Neural crest cell (in vitro differentiated cells): ENCODE measurements at regions not wholly inside any gene's neighbourhood (a gene's known extent, or its start where the extent isn't known, plus 50 kb on each side); places are given as distances from the start of the nearest gene placed in this dataset.

Experiments used
- DNase-seq: peaks from one replicate; pipeline ENCODE4 v3.0.0; 2021; ENCODE audit warnings: low read depth, mixed read lengths, low spot score
- H3K27ac Mint-ChIP-seq: one replicate; pipeline ENCODE4 v1.8.0; 2021; ENCODE audit warnings: mild to moderate bottlenecking, mixed read lengths; ENCODE audit not compliant: unreplicated experiment
- H3K27me3 Mint-ChIP-seq: 2 replicates; pipeline ENCODE4 v1.8.0; 2021; ENCODE audit warnings: low read depth, mild to moderate bottlenecking, mixed read lengths
- H3K36me3 Mint-ChIP-seq: 2 replicates; pipeline ENCODE4 v1.8.0; 2021; ENCODE audit warnings: low read depth, mild to moderate bottlenecking, mixed read lengths
- H3K4me1 Mint-ChIP-seq: 2 replicates; pipeline ENCODE4 v1.8.0; 2021; ENCODE audit warnings: mixed read lengths
- H3K4me3 Mint-ChIP-seq: one replicate; pipeline ENCODE4 v1.8.0; 2021; ENCODE audit warnings: mild to moderate bottlenecking, mixed read lengths
- H3K9me3 Mint-ChIP-seq: 2 replicates; pipeline ENCODE4 v1.8.0; 2021; ENCODE audit warnings: mixed read lengths
- CTCF ChIP-seq: fragments of 200-600 bp; sonication (generic); conservative IDR thresholded peaks from 2 replicates; pipeline ENCODE4 v1.5.0; 2021; ENCODE audit warnings: antibody characterized with exemption, mild to moderate bottlenecking

DNA sequence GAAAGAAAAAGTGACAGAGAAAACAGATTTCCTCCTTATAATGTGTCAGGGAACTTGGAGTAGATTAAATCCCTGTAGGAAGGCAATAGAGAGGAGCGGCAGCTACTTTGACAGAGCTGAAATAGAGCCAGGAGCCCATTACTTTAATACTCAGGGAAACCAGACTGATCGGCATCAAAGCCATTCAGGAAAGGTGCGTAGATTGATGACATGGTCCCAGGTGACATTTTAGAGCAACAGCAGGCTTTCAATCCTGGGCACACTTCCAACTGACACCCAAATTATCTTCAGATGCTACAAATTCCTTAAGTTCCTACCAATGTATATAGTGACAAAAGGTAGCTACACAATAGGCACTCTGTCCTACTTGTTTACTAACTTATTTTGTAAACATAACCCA is 821.5 kb downstream of the CDH8 start:
- no peak overlapping the region for H3K4me3 Mint-ChIP-seq
- H3K36me3 Mint-ChIP-seq: no peaks in the 10 kb centered on the region
- no peak for DNase-seq
- H3K9me3 Mint-ChIP-seq: no peaks in the 10 kb centered on the region
- no peak for TF ChIP-seq CTCF
- H3K27me3 Mint-ChIP-seq: no peaks in the 10 kb centered on the region
- H3K4me1 Mint-ChIP-seq: no peaks in the 10 kb centered on the region
- H3K27ac Mint-ChIP-seq: no peak overlapping the region

DNA sequence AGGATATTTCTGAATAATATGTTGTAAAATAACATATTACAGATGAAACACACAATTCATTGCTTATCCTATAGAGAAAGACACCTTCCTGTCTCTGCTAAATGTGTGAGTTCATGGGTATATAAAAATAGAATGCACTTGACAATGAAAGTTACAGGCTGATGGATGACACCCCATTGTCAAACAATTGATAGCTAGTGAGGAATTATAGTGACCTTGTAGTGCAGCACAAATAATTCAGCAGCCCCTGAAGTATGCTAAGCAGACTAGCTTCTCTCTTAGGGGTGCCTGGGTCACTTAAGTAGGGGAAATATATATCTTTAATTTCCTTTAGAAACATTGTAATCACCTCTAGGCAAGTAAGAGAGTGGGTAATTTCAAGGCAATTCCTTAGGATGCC is 826.2 kb downstream of the CDH8 start:
- no peak overlapping the region for H3K27ac Mint-ChIP-seq

GRCh38 chr16:61195006-61195405 is 841.2 kb downstream of the CDH8 start:
- no peaks in the 10 kb centered on the region for H3K4me1 Mint-ChIP-seq
- no peak overlapping the region for H3K4me3 Mint-ChIP-seq
- DNase-seq: no peak
- H3K9me3 Mint-ChIP-seq: peaks cover 12% of the 10 kb centered on the region
- H3K27me3 Mint-ChIP-seq: no peaks in the 10 kb centered on the region
- H3K36me3 Mint-ChIP-seq: no peaks in the 10 kb centered on the region
- H3K27ac Mint-ChIP-seq: no peak overlapping the region
- TF ChIP-seq CTCF: no peak

More for the DNA sequence above, 826.2 kb downstream of the CDH8 start:
- H3K9me3 Mint-ChIP-seq: no peaks in the 10 kb centered on the region
- H3K27me3 Mint-ChIP-seq: no peaks in the 10 kb centered on the region
- no peak overlapping the region for H3K4me3 Mint-ChIP-seq
- H3K4me1 Mint-ChIP-seq: no peaks in the 10 kb centered on the region
- TF ChIP-seq CTCF: no peak
- no peaks in the 10 kb centered on the region for H3K36me3 Mint-ChIP-seq
- no peak for DNase-seq

- no peak overlapping the region for H3K4me3 Mint-ChIP-seq
- H3K9me3 Mint-ChIP-seq: peaks cover 9% of the 10 kb centered on the region
- H3K4me1 Mint-ChIP-seq: no peaks in the 10 kb centered on the region
- H3K36me3 Mint-ChIP-seq: no peaks in the 10 kb centered on the region
- DNase-seq: no peak
- no peaks in the 10 kb centered on the region for H3K27me3 Mint-ChIP-seq
- TF ChIP-seq CTCF: no peak
- no peak overlapping the region for H3K27ac Mint-ChIP-seq
Observed at GRCh38 chr16:61194573-61194972, 841.7 kb downstream of the CDH8 start.

DNA sequence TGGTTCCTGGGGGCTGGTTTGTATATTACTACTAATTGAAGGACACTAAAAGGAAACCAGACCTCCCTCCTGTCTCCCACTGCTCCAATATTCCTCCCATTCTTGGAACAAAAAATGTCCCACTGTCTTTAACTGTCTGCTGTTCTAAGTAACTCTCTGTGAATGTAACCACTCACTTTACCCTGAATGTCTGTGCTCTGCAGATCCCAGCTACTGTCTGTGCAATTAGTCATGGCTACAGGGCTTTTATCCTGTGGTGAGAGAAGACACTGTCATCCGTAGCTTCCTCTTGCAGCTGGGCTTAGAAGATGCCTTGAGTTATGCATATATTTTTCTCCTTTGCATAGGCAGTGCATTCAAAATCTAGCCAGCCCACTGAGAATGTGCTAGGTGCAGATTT is 853.8 kb downstream of the CDH8 start:
- H3K27me3 Mint-ChIP-seq: no peaks in the 10 kb centered on the region
- H3K4me3 Mint-ChIP-seq: no peak overlapping the region
- H3K27ac Mint-ChIP-seq: no peak overlapping the region

More for the DNA sequence above, 853.8 kb downstream of the CDH8 start:
- Mint-ChIP-seq H3K36me3 (no peaks in the 10 kb centered on the region), H3K9me3 (peaks cover 3% of the 10 kb centered on the region), H3K4me1 (peaks cover 22% of the 10 kb centered on the region)
- DNase-seq: no peak
- no peak for TF ChIP-seq CTCF
